ENCODE measurements at regions not wholly inside any gene's neighbourhood (a gene's known extent, or its start where the extent isn't known, plus 50 kb on each side); places are given as distances from the start of the nearest gene placed in this dataset.

DNA sequence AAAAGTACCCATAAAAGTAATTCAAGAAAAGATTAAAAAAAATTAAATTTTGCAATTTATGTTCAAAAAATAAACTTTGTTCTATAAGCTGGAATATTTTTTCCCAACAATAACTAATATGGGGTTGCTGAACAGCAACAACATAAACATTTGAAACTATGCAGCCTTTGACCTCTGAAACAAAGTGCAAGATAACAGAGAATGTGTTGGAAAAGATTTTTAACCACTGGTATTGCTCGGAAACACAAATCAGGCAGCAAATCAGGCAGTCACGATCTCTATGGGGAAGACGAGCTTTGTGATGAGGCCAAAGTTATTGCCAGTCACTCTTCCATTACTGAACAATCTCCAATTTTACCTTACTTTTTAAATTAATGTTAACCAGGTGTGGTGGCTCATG lies 332.1 kb downstream of the PABPC4L start:
- TF ChIP-seq, protein P1, sequence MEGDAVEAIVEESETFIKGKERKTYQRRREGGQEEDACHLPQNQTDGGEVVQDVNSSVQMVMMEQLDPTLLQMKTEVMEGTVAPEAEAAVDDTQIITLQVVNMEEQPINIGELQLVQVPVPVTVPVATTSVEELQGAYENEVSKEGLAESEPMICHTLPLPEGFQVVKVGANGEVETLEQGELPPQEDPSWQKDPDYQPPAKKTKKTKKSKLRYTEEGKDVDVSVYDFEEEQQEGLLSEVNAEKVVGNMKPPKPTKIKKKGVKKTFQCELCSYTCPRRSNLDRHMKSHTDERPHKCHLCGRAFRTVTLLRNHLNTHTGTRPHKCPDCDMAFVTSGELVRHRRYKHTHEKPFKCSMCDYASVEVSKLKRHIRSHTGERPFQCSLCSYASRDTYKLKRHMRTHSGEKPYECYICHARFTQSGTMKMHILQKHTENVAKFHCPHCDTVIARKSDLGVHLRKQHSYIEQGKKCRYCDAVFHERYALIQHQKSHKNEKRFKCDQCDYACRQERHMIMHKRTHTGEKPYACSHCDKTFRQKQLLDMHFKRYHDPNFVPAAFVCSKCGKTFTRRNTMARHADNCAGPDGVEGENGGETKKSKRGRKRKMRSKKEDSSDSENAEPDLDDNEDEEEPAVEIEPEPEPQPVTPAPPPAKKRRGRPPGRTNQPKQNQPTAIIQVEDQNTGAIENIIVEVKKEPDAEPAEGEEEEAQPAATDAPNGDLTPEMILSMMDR (IDR thresholded peaks at IDR 0.05): no peak
- TF ChIP-seq POLR2A (IDR thresholded peaks at IDR 0.05): no peak

Measured in tibial nerve (tissue), 3 donors.